Stimulated activated CD8-positive, alpha-beta memory T cell treated with anti-CD3 and anti-CD28 coated beads, Interleukin-15, amount 100 ng/mL, for 48 hours (primary cell): ENCODE measurements at regions not wholly inside any gene's neighbourhood (a gene's known extent, or its start where the extent isn't known, plus 50 kb on each side); places are given as distances from the start of the nearest gene placed in this dataset.
"Not testable (repeated sequence)": the region's sequence is repeated elsewhere in the genome, so short reads cannot be mapped to it uniquely, and the experiment has no call there.

Experiments
- DNase-seq, 2 donors: peaks; one replicate each; pipeline ENCODE4 v3.0.0-alpha.2; 2020; ENCODE audit warnings: low read depth in 2 of 2

DNA sequence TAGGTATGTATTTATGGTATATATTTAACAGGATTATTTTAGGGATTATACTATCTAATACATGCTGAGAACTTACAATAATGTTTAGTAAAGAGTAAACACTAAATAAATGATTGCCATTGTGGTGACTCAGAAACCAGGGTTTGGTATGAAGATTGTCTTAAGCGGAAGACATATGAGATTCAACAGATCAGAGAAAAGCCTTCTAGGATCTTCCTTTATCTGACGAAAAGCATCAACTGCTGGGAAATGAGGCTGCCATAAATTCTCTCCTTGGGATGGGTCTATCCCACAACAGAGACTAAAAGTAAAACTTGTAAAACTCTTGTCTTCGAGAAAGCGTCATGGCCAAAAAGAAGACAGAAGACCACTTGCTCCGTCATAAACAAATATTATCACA lies 1352.2 kb upstream of the EPHA6 start:
- no peak for DNase-seq

GRCh38 chr3:95464346-95464745 lies 1350.0 kb upstream of the EPHA6 start:
- no peak for DNase-seq

DNA sequence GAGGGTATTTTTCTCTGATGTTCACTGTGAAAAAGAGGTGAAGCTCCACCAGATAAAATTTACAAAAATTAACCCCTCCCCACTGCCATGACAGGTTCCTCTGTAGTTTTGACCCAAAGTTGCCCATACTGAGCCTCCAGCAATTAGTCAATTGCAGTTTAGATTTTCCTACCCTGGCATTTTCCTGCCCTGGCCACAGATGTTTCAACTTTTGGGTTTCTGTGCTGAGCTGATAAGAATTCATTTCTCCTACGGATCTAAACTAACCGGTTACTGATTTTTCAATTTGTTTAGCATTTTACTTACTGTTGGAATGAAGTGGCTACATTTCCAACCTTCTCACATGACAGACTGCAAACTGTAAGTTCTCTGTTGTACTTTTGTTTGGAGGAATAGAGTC lies 1346.1 kb upstream of the EPHA6 start:
- no peak for DNase-seq

GRCh38 chr3:95474338-95474737 lies 1340.1 kb upstream of the EPHA6 start:
- no peak for DNase-seq

DNA sequence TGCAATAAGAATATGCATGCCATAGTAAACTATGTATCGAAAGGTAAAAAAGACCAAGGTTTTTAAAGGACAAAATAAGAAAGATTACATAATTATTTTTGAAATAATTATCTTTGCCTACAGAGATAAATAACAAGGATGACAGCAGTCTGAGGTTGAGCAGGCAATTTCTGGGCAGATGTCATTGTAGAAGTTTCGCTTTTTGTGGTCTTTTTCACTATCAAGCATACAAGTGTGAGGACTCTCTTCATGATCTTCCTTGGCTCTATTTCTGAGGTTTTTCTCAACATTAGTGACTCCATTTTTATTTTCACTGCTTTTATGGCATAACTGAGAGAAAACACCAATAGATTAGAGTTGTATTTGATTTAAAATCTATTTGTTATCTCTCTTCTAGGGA lies 1337.9 kb upstream of the EPHA6 start:
- no peak for DNase-seq

GRCh38 chr3:95506174-95506573 lies 1308.2 kb upstream of the EPHA6 start:
- DNase-seq: no peak

DNA sequence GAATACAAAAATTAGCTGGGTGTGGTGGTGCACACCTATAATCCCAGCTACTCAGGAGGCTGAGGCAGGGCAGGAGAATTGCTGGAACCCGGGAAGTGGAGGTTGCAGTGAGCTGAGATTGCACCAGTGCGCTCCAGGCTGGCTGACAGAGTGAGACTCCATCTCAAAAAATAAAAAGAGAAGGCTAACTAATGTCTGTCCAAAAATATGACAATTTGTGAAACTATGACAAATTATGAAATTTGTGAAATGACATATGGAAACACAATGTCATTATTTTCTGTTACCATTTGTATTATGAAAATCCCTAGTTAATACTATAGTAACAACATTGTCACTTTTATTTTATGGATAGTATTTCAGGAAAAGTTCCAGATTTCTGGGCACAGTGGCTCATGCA lies 1306.3 kb upstream of the EPHA6 start:
- DNase-seq: no peak

- DNase-seq: no peak
These were observed 1302.6 kb upstream of the EPHA6 start for GRCh38 chr3:95511828-95512227.

DNA sequence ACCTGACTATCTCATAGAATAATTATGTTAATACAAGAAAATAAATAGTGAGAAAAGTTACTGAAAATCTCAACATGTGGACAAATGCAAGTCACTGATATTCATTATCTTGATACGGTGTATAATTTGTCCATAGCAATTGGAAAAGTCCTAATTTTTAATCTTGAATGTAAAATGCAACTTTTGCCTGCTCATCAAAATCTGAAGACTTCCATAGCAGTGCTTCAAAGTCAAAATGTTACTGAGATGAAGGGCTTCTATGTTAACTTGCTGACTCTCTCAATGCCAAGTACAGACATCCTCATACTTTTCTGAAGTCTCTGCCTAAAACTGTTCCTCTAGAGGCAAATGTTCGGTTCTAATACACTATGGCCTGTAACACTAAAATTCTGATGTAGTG lies 1300.1 kb upstream of the EPHA6 start:
- DNase-seq: no peak

DNA sequence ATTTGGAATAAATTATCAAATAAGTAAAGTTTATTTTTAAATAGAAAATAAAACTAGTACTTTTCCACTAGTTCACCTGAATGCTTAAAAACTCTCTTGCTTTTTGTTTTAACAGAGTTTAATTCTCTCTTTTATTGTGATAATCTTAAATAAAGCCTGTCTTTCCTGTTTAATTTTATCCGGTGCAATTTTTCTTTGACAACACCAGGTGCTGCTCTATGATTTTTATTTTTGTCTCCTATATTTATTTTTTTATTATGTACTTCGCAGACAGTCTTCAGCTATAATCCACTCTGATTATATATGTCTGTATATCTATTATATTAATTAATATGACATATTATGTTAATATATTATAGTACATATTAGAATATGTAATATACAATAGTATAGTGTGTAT lies 1293.0 kb upstream of the EPHA6 start:
- DNase-seq: no peak

DNA sequence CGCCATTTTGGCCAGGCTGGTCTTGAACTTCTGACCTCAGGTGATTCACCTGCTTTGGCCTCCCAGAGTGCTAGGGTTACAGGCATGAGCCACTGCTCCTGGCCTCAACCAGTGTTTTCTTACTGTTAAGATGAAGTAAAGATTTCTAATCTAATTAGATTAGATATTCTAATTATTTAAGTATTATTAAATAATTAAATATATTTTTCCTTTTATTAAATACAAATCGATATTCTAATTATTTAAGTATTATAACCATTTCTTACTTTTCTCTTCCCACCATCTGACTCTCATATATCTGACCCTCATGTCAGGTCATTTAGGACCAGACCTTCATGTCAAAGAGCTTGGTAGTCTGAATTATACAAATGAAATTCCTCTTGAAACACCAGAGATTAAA lies 1291.9 kb upstream of the EPHA6 start:
- DNase-seq: no peak

- DNase-seq: no peak
These were observed 1274.4 kb upstream of the EPHA6 start for GRCh38 chr3:95539950-95540483.

- DNase-seq: no peak
These were observed 1248.9 kb upstream of the EPHA6 start for GRCh38 chr3:95565502-95565901.

GRCh38 chr3:95567346-95567745 lies 1247.0 kb upstream of the EPHA6 start:
- DNase-seq: no peak

DNA sequence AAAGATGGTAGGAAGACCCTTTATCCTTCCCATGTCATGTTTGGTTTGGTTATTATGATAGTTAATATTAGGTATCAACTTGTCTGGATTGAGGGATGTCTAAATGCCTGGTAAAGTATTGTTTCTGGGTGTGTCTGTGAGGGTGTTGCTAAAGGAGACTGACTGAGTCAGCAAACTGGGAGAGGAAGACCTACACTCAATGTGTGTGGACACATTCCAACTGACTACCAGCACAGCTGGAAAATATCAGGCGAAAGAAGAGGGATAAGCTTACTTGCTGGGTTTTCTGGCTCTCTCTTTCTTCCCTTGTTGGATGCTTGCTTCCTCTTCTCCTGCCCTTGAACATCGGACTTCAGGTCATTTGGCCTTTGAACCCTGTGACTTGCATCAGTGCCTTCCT lies 1227.6 kb upstream of the EPHA6 start:
- no peak for DNase-seq

DNA sequence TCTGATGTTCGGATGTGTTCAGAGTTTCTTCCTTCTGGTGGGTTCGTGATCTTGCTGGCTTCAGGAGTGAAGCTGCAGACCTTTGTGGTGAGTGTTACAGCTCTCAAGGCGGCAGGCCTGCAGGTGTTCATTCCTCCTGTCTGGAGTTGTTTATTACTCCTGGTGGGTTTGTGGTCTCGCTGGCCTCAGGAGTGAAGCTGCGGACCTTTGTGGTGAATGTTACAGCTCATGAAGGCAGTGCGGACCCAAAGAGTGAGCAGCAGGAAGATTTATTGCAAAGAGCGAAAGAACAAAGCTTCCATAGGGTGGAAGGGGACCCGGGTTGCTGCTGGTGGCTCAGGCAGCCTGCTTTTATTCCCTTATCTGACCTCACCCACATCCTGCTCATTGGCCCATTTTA lies 1226.8 kb upstream of the EPHA6 start:
- DNase-seq: not testable (repeated sequence)

- DNase-seq: no peak
These were observed 1225.9 kb upstream of the EPHA6 start for GRCh38 chr3:95588473-95588872.

GRCh38 chr3:95595416-95596075 lies 1218.8 kb upstream of the EPHA6 start:
- DNase-seq: no peak

DNA sequence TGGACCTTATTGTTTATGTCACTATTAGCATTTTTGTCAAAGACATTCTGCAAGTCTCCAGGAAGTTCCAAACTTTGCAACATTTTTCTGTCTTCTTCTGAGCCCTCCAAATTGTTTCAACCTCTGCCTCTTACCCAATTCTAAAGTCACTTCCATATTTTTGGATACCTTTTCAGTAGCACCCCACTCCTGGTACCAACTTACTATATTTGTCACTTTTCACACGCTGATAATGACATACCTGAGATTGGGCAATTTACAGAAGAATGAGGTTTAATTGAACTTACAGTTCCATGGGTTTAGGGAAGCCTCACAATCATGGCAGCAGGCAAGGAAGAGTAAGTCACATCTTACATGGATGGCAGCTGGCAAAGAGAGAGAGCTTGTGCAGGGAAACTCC lies 1206.5 kb upstream of the EPHA6 start:
- DNase-seq: no peak

DNA sequence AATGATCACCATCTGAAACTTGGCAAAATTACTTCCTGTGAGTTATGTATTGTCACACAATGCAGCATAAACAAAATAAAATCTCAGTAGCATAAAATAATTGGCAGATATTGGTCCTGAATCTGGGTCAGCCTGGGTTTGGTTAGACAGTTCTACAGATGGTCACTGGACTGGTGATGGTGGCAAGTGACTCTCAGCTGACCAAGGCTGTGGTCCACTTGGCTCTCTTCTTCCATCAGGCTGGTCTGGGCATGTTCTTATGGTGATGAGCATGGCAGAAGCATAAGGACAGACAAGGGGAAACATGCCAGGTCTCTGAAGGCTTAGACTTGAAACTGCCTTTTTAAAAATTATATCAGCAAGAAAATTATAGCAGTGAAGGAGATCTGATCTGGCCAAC lies 1205.0 kb upstream of the EPHA6 start:
- no peak for DNase-seq

DNA sequence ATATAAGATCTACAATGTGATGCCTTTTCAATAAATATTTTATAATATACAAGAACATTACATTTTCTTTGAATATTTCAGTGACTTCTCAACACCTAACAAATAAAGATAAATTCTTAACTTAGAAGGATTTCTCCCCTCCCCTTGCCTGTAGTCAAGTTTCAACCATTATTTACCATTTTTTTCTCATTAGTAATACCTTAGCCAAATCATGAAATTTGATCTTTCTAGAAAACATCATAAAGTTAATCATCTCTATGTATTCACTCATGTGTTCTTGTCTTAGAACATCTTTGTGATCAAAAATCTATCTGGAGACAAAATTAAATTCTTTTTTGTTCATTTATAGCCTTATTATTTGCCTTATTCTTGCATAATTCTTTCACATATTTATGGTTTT lies 1201.8 kb upstream of the EPHA6 start:
- no peak for DNase-seq

GRCh38 chr3:95613993-95614392 lies 1200.4 kb upstream of the EPHA6 start:
- no peak for DNase-seq

DNA sequence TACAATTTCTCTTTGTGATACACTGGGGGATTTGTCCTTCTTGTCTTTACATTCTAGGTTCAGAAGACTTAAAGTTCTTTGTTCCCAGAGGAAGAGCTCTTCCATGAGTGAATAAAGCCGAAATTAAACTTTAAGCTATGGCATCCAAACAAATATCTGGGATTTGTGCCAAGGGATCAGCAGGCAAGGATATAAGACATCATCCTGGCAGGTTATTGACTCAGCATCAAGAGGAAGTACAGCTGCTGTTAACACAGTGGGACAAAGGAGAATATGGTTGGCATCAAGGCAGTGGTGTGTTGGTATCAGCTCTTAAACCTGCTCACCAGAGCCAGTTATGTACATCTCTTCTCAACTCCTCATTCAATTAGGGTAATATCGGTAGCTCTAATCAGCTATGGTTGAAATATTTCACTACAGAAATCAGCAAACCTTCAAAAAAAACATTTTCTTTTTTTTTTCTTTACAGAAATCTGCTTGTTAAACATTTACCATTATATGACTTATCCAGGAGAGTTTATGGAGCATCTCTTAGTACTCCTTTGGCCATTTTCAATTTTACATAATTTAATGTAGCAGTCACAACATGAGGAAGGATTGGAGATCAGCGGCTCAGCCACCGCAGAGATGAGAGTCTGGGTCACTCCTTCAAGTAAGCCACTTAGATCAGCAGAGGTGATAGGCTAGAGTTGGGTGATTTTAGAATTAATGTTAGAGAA lies 1198.6 kb upstream of the EPHA6 start:
- no peak for DNase-seq

GRCh38 chr3:95626107-95626506 lies 1188.3 kb upstream of the EPHA6 start:
- no peak for DNase-seq
